ENCODE measurements at regions not wholly inside any gene's neighbourhood (a gene's known extent, or its start where the extent isn't known, plus 50 kb on each side); places are given as distances from the start of the nearest gene placed in this dataset.

DNA sequence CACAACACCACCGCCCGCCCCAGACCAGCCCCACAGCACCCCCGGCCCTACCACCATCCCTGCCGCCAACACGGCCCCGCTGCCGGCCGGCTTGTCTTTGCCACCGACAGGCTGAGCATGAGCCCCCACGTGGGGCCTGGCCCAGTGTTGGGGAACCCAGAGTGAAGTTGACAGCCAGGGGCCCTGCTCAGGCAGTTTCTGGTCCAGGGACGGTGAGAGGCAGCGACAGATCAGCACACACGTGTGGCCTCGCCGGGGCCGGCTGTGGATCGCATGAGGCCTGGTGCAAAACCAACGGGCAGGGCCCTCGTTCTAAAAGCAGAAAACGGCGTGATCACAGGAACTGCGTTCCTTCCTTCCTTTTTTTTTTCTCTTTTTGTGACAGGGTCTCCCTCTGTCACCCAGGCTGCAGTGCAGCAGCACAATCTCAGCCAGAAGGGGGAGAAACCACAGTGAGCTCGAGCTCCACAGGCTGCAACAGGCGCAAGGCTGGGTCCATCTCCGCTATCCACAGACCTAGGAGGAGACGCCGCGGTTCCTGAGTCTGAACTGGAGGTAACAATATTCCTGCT is 50.5 kb upstream of the FBRSL1 start:
- no peak for DNase-seq (ENCODE audit: low spot score)

GRCh38 chr12:132438726-132439125 is 51.2 kb upstream of the FBRSL1 start:
- DNase-seq (ENCODE audit: low spot score), result no peak

- DNase-seq (ENCODE audit: low spot score), result no peak
Observed at GRCh38 chr12:132437943-132438700, 51.8 kb upstream of the FBRSL1 start.

GRCh38 chr12:132437252-132437932 is 52.6 kb upstream of the FBRSL1 start:
- no peak for DNase-seq (ENCODE audit: low spot score)

- DNase-seq (ENCODE audit: low spot score), result no peak
Observed at GRCh38 chr12:132436791-132437251, 53.1 kb upstream of the FBRSL1 start.

DNA sequence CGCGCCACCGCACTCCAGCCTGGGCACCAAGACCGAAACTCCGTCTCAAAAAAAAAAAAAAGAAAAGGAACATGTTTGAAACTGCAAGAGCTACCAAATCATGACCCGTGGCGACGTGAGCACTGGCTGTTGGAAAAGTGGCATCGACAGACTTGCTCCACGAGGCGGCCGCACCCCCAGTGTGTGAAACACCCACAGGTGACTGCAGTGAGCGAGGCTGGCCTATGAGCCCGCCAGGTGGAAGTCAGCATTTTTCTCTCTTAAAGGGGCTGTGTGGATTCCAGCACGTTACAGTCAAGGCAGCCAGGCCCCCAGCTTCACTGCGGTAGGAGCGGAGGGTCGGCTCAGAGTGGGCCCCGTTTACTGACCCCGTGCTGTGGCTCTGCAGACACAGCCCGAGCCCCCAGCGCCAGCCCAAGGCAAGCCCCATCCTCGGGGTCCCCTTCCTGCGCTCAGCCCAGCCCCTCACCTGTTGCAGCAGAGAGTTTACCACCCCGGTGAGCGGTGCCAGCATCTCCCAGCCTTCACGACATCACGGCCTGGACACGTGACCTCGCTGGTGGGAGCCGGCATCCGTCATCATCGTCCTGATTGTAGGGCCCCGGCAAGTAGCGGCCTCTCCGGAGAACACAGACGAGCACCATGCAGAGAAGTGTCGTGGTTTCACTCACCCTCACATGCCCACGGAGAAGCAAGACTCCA is 54.3 kb upstream of the FBRSL1 start:
- no peak for DNase-seq (ENCODE audit: low spot score)

GRCh38 chr12:132433641-132434395 is 56.1 kb upstream of the FBRSL1 start:
- DNase-seq (ENCODE audit: low spot score), result no peak

- DNase-seq (ENCODE audit: low spot score), result peak; percentile 42
Observed at GRCh38 chr12:132432721-132433577, 57.0 kb upstream of the FBRSL1 start.

DNA sequence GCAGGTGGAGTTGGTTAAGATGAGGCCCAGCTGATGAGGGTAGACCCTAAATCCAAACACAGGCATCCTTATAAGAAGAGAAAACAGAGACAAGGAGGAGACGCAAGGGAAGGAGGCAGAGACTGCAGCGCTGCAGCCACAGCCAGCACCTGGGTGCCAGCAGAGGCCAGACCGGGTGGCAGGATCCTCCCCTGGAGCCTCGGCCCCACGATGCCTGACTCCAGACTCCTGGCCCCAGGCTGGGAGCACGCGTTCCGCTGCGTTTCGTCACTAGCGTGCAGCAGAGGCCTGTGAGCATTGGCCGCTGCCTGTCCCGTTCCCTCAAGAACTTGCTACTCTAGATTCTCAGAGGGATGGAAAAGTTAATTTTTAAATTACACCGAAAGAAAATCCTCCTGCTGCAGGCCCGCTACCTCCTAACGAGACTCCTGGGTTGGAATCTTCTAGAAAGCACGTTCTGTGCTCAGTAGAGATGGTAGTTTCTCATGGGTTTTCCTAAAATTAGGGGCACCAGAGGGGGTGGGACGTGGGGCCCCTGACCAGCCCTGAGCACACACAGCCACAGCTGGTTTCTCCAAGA is 57.7 kb upstream of the FBRSL1 start:
- DNase-seq (ENCODE audit: low spot score), result no peak

DNA sequence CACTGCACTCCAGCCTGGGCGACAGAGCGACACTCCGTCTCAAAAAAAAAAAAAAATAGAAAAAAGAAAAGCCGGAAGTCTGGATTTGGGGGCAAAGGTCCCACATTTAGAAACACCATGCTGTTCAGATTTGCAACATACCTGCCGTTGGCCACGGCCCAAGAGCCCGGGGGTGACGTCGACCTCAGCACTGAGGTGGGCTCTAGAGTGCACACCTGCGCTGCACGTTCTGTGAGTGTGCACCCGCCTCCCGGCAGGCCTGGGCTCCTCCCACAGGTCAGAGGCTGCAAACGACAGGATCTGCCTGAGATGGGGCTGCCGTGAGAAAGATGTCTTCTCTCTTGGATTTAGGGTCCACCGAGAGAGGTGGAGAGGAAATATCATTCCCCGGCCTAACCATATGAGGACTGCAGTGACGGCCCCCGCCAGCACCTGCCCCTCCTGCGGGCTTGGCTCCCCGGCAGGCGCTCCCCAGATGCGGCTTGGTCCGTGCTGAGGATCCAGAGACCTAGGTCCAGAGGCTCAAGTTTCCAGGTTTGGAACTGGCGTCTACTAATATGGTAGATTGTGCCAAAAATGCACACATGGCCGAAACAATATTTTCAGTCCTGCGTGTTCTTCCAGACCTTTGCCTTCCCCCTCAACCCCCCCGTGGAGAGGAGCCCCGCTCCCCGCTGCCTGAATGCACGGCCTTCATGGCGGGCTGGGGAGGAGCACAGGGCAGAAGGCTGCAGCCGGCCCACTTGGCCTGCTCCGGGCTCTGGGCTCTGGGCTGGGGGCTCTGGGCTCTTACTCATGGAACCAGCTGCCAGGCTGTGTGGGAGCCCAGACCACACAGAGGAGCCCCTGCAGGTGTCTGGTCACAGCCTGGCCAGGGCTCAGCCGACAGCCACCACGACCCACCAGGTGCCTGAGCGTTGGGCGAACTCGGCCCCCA is 58.8 kb upstream of the FBRSL1 start:
- DNase-seq (ENCODE audit: low spot score), result no peak

DNA sequence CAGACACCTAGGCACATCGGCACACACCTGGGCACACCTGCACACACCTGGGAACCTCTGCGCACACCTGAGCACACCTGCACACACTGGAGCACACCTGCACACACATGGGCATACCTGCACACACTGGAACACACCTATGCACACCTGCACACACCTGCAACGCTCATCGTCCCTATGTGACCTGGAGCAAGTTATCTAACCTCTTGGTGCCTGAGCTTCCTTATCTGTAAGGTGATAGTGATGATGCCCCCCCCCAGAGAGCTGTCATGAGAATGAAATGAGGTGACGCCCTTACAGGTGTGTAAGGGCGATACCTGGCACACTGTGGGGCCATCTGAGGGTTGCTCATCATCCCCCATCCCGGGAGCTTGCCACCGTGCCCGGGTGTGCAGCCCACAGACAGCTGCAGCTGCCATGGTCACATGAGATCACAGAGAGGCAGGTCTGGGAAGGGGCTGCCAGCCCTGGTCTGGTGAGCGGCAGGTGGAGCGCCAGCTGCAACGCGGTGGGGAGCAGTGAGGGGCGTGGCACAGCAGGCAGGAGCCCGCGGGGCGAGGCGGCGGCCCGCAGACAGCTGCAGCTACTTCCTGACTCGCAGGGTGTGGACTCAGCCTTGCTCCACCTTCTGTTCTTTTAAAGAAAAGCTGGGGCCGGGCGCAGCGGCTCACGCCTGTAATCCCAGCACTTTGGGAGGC is 59.9 kb upstream of the FBRSL1 start:
- DNase-seq (ENCODE audit: low spot score), result no peak

DNA sequence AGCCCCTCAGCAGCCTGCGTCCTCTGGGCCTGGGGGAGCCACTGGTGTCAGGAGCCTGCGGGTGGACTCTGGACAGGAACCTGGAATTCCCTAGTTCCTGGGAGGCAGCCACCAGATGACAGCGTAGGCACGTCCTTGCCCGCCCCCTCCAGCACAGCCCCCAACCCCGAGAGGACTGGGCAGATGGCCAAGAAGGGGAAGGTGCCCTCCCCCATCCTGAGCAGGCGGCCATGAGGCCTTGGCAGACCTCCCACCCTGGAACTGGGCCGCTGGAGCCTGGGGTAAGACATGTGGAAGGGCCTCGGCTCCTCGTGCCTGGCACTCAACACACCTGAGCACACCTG is 60.4 kb upstream of the FBRSL1 start:
- DNase-seq (ENCODE audit: low spot score), result no peak

GRCh38 chr12:132428936-132429601 is 60.9 kb upstream of the FBRSL1 start:
- DNase-seq (ENCODE audit: low spot score), result no peak

DNA sequence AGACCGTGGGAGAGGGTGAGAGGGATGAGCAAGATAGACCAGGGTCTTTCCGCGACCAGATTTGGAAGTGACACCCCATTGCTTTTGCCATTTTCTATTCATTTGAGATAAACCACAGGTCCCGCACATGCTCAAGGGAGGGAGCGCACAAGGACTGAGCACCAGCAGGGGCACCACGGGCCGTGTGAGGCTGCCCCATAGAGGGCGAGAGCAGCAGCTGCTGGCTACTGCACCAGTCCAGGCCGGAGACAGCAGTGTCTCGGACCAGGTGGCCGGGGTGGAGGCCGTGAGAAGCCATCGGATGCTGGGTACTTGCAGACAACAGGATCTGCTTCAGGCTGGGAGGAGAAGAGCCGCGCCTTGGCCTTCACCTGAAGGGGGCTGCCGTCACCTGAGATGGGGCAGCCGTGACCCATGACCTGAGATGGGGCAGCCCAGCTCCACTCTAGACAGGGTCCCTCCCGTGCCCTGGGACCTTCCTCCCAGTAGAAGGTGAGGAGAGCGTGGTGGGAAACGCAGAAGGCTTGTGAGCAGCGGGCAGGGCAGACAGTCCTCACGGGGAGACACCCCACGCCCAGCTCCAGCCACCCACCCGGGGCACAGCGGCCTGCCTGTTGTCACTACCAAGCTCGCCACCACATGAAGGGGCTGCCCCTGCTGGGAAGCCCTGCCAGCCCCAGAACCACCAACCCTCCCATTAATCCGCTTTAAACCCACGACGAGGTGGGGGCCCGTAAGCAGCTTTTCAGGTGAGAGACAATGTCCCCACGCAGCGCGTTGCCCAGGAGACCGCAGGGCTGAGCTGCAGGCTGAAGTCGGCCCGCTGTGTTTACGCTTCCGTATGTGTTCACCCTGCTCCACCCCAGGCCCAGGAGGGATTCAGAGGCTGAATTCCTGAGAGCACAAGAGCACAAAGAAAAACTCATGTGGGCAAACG is 61.7 kb upstream of the FBRSL1 start:
- no peak for DNase-seq (ENCODE audit: low spot score)

- no peak for DNase-seq (ENCODE audit: low spot score)
Observed at GRCh38 chr12:132427174-132427768, 62.7 kb upstream of the FBRSL1 start.

- no peak for DNase-seq (ENCODE audit: low spot score)
Observed at GRCh38 chr12:132426349-132427173, 63.4 kb upstream of the FBRSL1 start.

Measured in GM03348 (cell line).